SK-N-SH treated with all-trans-retinoic acid at 6 μM for 48 hours (cell line): ENCODE measurements at regions not wholly inside any gene's neighbourhood (a gene's known extent, or its start where the extent isn't known, plus 50 kb on each side); places are given as distances from the start of the nearest gene placed in this dataset.

Experiments used
- CSDC2 ChIP-seq: fragments of 250-450 bp; sonication (Bioruptor Pico); IDR thresholded peaks from 2 replicates; pipeline ENCODE4 v1.5.0; 2020; ENCODE audit warnings: mild to moderate bottlenecking, moderate library complexity
- ESRRG ChIP-seq: fragments of 250-450 bp; sonication (Bioruptor Pico); IDR thresholded peaks from 2 replicates; pipeline ENCODE4 v1.6.1; 2021; ENCODE audit warnings: mild to moderate bottlenecking
- PATZ1 ChIP-seq: fragments of 250-450 bp; sonication (Bioruptor Pico); IDR thresholded peaks from 2 replicates; pipeline ENCODE4 v1.8.0; 2020; ENCODE audit warnings: mild to moderate bottlenecking, moderate library complexity, borderline replicate concordance
- ZC3H10 ChIP-seq: fragments of 250-450 bp; sonication (Bioruptor Pico); IDR thresholded peaks from 2 replicates; pipeline ENCODE4 v1.5.1; 2021; ENCODE audit warnings: mild to moderate bottlenecking, moderate library complexity
- ZFP3 ChIP-seq: fragments of 250-450 bp; sonication (Bioruptor Pico); IDR thresholded peaks from 2 replicates; pipeline ENCODE4 v1.5.0; 2020; ENCODE audit warnings: mild to moderate bottlenecking, moderate library complexity
- ZNF8 ChIP-seq: fragments of 450-650 bp; formaldehyde crosslinking; IDR thresholded peaks from 2 replicates; pipeline ENCODE4 v1.5.0; 2020; ENCODE audit warnings: mild to moderate bottlenecking, moderate library complexity
- TF ChIP-seq, protein P1 (sequence below): fragments of 250-450 bp; sonication (Bioruptor Pico); IDR thresholded peaks from 2 replicates; pipeline ENCODE4 v1.8.0; 2021; ENCODE audit warnings: low read depth, mild to moderate bottlenecking, moderate library complexity, borderline replicate concordance

GRCh38 chr1:95863086-95863485 lies 629.1 kb downstream of the RWDD3 start:
- TF ChIP-seq ZNF8 (CRISPR knock-in tag) (no peak), ESRRG (CRISPR knock-in tag) (no peak), ZFP3 (CRISPR knock-in tag) (no peak), CSDC2 (no peak), ZC3H10 (CRISPR knock-in tag) (no peak), PATZ1 (CRISPR knock-in tag) (no peak)
- TF ChIP-seq, protein P1, sequence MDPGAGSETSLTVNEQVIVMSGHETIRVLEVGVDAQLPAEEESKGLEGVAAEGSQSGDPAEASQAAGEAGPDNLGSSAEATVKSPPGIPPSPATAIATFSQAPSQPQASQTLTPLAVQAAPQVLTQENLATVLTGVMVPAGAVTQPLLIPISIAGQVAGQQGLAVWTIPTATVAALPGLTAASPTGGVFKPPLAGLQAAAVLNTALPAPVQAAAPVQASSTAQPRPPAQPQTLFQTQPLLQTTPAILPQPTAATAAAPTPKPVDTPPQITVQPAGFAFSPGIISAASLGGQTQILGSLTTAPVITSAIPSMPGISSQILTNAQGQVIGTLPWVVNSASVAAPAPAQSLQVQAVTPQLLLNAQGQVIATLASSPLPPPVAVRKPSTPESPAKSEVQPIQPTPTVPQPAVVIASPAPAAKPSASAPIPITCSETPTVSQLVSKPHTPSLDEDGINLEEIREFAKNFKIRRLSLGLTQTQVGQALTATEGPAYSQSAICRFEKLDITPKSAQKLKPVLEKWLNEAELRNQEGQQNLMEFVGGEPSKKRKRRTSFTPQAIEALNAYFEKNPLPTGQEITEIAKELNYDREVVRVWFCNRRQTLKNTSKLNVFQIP, result no peak
